HG03378 (cell line): ENCODE measurements at regions not wholly inside any gene's neighbourhood (a gene's known extent, or its start where the extent isn't known, plus 50 kb on each side); places are given as distances from the start of the nearest gene placed in this dataset.
"Not testable (repeated sequence)": the region's sequence is repeated elsewhere in the genome, so short reads cannot be mapped to it uniquely, and the experiment has no call there.

Experiments used
- ATAC-seq: cut with Tn5 transposase; IDR thresholded peaks from one replicate; pipeline ENCODE4 v1.9.1; 2021; ENCODE audit warnings: mild to moderate bottlenecking, moderate library complexity; ENCODE audit not compliant: unreplicated experiment

DNA sequence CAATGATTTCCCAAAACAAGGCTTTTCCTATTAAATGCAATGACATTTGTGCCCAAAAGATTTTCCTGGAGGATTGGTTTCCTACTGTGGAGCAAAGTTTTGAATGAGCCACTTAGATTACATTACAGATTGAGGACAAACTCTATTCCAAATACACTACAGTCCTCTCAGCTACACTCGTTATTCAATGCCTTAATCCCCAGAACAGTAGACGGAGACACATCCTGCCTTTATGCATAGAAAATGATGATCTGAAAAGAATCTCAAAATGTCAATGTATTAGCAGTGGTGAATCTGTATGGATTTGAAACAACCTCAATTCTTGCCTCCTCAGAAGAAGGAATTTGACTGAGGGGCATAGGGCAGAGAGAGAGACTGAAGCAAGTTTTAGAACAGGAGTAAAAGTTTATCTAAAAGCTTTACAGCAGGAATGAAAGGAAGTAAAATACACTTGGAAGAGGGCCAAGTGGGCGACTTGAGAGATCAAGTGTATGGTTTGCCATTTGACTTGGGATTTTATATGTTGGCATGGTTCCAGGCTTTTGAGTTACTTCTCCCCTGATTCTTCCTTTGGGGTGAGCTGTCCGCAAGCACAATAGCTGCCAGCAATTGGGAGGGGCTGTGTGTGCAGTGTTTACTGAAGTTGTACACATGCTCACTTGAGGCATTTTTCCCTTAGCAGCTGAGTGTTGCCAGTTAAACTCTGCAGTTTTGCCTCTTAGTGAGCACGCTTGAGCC lies 891.9 kb upstream of the MBL2 start:
- ATAC-seq = no peak

DNA sequence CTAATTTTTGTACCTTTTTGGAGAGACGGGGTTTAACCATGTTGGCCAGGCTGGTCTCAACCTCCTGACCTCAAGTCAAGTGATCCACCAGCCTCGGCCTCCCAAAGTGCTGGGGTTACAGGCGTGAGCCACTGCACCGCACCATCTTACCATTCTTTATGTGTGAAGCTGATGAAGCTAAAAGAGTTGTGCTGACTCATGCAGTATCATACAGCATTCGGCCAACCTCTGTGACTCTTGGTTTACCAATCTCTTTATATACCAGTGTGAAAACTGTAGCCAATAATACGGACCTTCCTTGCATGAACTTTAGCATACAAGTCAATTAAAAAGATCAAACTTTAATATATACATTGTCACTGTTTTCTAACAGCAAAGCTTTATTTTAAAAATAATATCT lies 878.2 kb upstream of the MBL2 start:
- no peak for ATAC-seq

DNA sequence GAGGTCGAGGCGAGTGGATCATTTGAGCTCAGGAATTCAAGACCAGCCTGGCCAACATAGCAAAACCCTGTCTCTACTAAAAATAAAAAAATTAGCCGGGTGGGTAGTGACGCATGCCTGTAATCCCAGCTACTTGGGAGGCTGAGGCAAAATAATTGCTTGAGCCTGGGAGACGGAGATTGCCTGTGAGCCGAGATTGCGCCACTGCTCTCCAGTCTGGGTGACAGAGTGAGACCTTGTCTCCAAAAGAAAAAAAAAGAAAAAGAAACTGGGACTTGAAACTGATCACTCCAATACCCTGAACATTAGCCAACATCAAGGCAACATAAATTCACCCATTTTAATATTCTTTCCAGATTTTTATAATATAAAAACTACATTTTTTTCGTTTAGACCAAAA lies 874.6 kb upstream of the MBL2 start:
- not testable (repeated sequence) for ATAC-seq

DNA sequence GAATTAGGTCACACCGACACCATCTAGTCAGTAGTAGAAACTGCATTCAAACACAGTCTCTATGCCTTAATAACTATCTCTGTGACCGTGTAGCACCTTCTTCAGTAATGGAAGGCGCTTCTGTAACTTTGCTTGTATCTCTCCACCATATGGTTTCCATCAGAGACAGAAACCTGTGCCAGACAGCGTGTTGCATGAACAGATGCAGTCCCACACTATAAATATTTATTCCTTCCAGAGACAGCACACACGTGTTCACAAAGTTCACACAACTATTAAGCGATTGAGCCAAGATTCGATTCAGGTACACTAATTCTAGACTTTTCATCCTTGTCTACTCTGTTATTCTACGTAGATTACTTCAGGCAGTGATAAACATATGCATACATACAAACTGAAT lies 873.9 kb upstream of the MBL2 start:
- no peak for ATAC-seq

DNA sequence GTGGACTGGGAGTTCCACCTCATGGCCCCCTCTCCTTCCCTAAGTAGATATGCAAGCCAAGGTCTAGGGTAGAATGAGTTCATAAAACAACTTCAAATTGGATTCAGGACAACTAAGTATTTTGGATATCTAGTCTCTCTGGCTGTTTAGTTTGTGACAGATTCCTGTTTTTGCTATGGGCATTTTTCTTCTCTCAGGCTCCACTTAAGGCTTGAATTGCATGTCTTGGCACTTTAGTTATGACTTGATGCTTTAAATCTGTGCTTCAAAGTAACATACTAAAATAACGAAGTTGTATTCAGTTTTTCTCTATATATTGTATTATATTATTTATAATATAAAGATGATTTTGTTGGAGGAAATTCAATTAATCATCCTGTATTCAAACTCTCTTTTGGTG lies 873.4 kb upstream of the MBL2 start:
- ATAC-seq = no peak

DNA sequence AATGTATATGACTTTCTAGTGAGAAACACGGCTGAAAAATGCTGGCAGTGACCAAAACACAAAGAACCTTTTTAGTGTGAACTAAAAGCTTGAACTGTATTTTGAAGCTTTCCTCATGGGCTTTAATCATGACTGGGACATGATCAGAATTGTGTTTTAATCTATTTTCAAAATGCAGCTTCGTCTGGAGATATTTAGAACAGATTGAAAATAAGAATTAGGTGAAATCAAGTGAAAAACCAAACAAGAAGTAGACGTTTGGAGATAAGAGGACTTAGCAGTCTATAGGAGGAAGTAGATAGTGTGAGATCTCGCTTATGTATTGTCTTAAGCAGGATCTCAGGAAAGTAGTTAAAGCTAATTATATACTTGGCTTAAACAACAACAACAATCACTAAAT lies 865.4 kb upstream of the MBL2 start:
- ATAC-seq = no peak

DNA sequence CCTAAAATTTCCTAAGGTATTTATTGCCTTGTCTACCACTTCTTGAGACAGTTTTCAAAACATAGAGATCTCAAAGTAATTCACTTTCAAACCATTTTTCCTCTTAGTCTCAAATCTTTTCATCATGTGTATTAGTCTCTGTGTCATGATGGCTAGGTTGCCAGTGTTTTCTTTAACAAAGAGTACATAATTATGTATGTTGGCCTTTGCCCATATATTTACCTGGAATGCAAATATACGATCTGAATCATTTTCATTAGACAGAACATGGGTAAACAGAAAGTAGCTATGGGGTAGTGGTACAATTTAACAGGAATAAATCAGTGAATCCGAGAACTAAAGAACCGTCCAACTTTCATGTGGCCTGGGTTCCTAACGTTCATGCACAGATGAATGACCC lies 852.1 kb upstream of the MBL2 start:
- ATAC-seq = no peak

DNA sequence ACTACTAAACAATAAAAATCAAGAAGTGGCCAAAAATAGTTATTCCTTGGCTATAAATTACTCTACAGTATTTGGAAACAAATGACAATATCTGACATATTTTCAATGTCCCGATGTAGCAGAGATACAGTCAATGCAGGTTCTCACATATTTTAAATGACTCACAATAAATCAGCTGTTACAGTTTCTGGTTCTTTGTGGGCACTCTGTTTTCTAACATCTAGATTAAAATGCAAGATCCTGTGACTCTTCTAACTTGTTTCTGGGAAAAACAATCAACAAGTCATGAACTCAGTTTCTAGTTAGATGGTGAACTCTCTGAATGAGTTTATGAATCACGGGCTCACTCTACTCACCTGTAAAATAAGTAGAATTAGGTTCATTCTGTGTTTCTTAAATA lies 849.6 kb upstream of the MBL2 start:
- ATAC-seq = no peak

DNA sequence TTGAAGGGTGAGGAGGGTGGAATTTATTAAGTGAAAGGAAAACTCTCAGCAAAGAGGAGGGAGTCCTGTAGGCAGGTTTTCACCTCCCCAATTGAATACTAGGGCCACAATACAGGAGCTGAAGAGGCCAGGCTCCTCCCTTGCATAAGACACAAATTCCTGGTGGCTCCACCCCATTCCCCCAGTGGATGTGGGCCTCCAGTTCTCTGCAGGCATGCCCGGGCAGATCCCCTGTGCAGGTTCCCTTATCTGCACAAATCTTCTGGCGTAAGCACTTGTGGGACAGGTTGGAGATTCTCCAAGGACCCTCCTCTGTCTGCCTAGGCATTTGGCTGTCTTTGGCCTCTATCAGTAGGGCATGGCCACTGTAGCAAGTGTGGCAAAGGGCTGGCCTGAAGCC lies 847.1 kb upstream of the MBL2 start:
- ATAC-seq = no peak

DNA sequence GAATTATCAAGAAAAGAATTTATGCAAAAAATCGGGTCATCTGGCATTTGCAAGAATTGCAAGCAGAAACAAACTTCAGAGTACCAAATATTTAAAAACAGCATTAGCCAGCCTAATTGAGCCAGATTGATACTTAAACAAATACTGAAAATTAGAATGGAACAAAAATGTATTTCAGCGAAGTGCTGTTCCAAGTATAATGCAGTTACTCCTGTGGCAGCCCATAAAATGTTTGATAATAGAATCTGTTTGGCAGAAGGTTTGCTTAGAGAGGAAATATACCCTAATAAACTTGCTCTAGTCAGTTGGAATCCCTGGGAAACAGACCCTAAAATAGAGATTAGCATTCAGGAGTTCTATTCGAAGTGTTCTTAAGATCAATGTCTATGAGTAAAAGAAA lies 835.1 kb upstream of the MBL2 start:
- ATAC-seq = no peak

DNA sequence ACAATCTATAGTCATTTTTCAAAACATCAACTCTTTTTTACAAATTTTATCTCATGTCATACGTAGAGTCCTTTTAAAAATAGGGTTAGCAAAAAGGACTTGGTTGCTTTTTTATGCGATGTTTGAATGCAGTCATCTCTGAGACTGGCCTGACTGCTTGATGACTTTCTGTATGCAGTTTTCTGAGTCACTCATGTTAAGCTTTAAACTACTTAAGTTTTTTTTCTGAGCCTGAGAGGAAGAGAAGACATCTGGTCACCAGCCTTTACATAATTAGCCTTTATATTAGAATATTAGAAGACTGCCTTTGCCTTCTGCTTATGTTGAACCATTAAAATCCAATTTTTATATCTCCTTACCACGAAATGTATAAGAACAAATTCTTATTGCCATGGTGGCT lies 834.4 kb upstream of the MBL2 start:
- ATAC-seq = no peak

DNA sequence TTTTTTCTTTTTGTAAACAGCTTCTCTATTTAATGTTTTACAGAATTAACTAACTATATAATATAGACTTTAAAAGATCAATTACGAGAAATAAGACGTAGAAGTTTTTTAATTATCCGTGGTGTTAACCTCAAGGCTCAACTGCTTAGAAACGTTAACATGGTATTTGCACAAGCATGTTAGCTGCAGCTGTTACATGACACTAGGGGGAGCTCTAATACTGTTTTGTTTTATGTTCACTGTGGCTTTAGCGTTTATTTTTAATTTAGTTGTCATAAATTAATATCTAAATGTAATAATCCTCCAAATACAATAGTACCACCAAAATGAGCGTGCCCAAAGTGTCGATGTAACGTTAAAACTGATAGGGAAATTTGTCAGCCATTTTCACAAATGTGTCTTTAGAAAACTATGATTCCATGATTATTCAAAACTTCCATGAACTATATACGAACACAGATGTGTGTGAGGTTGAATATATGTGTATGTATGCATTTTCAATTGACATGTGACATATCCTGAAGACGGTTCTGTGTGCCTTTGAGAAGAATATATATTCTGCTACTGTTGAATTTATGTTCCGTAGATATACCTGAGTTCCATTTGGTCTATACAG lies 828.8 kb upstream of the MBL2 start:
- ATAC-seq = peak; percentile 84

DNA sequence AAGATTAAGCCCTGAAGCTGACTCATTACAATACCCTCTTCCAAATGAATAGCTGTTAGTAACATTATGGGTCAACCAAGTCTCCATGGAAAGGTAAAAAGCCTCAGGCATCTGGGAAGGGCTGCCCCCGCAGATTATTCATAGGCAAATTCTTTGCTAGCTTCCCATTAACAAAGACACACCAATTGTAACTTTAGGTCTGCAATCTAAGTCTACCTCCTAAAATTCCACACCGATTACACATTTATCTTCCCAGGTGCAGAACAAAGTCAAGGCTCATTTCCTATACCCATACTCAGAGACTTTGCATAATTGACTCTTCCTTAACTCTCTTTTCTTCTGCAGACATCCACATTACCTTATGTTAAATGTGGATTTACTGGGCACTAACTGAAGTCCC lies 826.3 kb upstream of the MBL2 start:
- ATAC-seq = no peak

DNA sequence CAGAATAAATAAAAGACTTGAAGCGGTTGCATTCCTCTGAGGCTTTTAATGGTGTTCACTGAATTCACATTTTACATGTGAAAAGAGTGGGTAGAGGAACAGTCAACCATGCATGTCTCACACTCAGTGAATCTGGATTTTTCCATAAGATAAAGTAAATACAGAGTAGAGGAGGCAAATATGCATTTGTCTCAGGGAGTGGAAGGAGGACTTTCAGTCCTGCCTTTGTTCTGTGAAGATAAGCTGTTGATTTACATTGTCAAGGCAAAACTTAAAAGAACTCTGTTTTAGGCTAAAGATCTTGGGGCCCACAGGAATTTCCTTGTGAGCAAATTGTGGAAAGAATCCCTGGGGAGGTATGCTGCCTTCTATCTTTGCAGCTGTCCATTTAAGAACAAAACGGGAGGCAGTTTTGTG lies 825.3 kb upstream of the MBL2 start:
- ATAC-seq = no peak

DNA sequence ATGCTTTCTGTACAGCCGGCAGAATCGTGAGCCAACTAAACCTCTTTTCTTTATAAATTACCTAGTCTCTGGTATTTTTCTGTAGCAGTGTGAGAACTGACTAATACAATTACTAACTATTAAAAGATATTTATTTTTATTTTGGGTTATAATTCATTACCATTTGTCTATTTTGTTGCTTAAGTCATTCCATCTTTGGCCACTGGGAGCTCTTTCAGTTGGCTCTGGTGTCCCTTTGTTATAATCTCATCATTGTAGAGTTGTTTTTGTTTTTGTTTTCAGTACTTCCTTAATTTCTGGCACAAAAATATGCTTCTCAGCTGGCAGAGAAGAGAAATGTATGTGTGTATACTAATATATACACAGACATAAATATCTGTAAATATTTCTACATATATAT lies 807.9 kb upstream of the MBL2 start:
- ATAC-seq = no peak

DNA sequence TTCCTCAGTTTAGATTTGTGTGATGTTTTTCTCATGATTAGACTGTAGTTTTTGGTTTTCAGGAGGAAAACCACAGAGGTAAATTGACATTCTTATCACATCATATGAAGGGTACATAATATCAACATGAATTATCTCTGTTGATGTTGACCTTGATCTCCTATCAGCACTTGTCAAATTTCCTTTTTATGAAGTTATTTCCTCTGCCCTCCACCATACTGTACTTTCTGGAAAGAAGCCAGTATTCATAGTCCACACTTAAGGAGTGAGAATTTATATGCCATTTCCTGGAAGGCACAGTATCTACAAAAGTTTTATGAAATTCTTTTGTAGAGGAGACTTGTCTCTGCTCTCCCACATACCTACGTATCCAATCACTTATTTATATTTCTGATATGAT lies 807.2 kb upstream of the MBL2 start:
- no peak for ATAC-seq

DNA sequence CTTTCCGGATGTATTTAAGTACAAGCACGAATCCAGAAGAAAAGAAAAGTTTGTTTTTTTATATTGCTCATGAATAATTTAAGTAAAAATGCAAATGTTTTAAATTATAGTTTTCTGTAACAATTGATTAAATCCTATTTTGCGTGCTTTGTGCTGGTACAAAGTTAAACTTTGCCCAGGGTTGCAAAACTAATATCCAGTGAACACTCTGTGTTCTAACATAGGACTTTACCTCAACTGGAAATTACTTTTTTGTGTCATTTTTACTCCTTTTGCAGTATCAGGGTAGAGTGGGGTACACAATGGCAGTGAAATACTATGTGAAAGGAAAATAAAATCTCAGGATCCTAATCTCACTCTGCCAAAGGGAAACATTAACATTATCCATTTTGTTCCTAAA lies 801.4 kb upstream of the MBL2 start:
- no peak for ATAC-seq

DNA sequence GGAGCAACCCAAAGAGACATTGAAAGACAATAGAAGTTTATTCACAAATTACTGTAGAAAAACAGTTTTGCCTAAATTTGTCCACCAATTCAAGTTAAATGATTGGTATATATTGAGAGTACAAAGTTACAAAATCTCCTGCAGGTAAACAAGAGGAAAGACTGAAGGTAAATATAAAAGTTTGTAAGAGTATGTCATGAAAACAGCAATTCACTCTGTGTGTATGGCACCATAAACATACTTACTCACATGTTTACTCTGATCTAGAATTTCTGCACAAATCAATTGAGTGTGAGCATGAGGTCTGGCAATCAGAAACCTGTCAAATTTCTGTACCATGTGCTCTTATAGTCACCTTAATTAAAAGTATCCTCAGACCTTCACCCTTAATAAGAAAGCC lies 800.9 kb upstream of the MBL2 start:
- no peak for ATAC-seq

DNA sequence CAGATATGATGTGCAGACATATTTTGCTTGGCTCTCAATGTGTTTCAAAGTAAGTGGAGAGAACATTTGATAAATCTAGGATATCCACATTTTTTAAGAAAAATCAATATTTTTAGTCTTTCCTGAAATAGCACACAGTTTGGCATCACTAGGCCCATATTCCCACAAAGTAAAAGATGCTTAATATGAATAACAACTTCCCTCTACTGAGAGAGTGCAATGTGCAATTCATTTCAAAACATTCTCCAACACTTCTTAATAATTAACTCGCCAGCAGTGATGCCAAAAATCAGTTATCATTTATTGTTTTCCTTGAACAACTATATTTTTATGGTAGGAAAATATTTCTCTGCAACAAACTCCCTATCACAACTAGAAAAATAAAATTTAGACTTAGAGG lies 800.2 kb upstream of the MBL2 start:
- no peak for ATAC-seq

DNA sequence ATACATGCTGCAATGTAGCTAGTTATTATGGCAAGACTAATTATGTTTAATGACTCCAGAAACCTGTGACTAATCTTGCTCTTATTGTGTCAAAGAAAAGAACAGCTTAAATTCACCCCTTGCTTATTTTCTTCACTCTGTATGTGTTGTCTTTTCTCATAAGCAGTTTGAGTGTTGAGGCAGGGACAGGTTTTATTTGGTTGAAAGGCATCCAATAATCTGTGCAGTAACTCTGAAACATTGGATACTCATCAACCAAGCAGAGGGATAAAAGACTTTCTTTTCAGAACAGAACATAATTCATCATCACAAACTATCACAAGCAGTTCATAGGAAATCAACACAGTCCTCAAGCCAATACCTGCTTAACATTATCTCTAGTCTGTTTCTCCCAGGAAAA lies 797.6 kb upstream of the MBL2 start:
- no peak for ATAC-seq

DNA sequence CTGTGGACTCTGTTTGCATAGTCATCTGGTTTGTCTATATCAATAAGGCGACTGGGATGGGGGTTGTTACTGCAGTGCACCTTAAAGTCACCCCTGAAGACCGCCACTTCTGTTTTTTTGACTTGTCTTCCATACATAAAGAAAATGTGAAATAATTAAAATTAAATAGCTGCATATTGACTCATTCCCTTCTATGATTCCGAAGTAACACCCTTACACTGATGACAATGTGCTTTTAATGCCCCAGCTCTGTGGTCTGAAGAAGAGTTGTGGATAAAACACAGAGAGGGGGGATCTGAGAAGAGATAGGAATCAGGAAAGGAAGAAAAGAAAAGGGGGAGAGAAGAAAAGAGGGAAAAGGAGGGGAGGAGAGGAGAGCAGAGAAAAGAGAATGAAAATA lies 796.9 kb upstream of the MBL2 start:
- no peak for ATAC-seq

DNA sequence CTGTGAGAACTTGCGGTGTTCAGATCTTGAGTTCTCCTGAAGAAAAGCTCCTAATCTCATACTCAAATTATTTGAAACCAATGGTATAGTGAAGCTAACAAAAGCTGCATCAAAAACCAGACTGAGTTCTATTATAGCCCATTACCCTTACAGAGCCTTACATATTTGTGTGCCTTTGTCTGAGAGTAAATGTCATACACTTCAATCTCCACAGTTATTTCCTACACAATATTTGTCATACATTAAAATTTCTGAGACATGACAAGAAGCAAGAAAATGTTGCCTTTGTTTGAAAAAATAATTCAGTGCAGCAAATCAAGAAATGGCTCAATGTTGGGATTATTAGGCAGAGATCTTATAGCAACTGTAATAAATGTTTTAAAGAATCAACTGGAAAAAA lies 776.1 kb upstream of the MBL2 start:
- no peak for ATAC-seq

DNA sequence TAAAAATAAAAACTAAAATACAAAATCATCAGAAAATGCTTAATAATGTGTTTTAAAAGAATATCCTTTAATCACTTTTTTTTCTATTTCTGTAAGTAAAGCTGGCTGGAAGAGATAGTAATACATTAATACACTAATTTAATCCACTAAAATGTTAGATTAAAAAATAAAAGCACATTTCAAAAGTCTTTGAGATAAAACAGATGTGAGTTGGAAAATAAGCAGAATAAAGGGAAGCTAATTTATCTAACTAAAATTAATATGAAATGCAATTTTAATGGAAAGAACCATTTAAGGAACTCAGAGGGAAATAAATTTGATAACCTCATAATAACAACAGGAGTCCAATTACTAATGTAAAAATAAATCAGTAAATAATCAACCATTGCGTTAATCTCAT lies 774.8 kb upstream of the MBL2 start:
- no peak for ATAC-seq
